RWPE2 (cell line): ENCODE measurements at regions not wholly inside any gene's neighbourhood (a gene's known extent, or its start where the extent isn't known, plus 50 kb on each side); places are given as distances from the start of the nearest gene placed in this dataset.

Source experiments
- ATAC-seq: fragments of 200-7000 bp; cut with Tn5 transposase; 3 replicates; pipeline ENCODE4 v1.9.1; 2021; ENCODE audit warnings: low read depth
- DNase-seq: peaks from one replicate; pipeline ENCODE4 v3.0.0-alpha.2; 2020; ENCODE audit warnings: low spot score
- H3K27ac ChIP-seq: fragments of 450-650 bp; 2 replicates; pipeline ENCODE4 v1.5.1; 2017; ENCODE audit warnings: mild to moderate bottlenecking; ENCODE audit not compliant: poor library complexity, severe bottlenecking
- H3K27me3 ChIP-seq: fragments of 250-450 bp; sonication (Bioruptor Pico); 2 replicates; pipeline ENCODE4 v1.5.1; 2021; ENCODE audit warnings: mild to moderate bottlenecking, moderate library complexity; ENCODE audit not compliant: insufficient read depth, poor library complexity, severe bottlenecking
- H3K36me3 ChIP-seq: fragments of 250-450 bp; sonication (Bioruptor Pico); 2 replicates; pipeline ENCODE4 v1.5.1; 2020; ENCODE audit warnings: low read depth, mild to moderate bottlenecking, moderate library complexity
- H3K4me1 ChIP-seq: fragments of 250-450 bp; sonication (Bioruptor Pico); 2 replicates; pipeline ENCODE4 v1.5.1; 2021; ENCODE audit warnings: mild to moderate bottlenecking, moderate library complexity; ENCODE audit not compliant: insufficient read depth, poor library complexity, severe bottlenecking
- H3K4me3 ChIP-seq: fragments of 250-450 bp; sonication (Bioruptor Pico); 2 replicates; pipeline ENCODE4 v1.5.1; 2021; ENCODE audit warnings: mild to moderate bottlenecking, moderate library complexity; ENCODE audit not compliant: severe bottlenecking
- H3K9me3 ChIP-seq: fragments of 250-450 bp; sonication (Bioruptor Pico); 2 replicates; pipeline ENCODE4 v1.5.1; 2021; ENCODE audit warnings: mild to moderate bottlenecking, moderate library complexity; ENCODE audit not compliant: severe bottlenecking
- CTCF ChIP-seq: fragments of 450-650 bp; IDR thresholded peaks from one replicate; pipeline ENCODE4 v1.5.1; 2017; ENCODE audit warnings: mild to moderate bottlenecking, moderate library complexity; ENCODE audit not compliant: poor library complexity, severe bottlenecking

GRCh38 chrY:12087325-12087724, 613.7 kb upstream of the USP9Y start:
- Histone ChIP-seq H3K4me1 (no peaks in the 10 kb centered on the region), H3K9me3 (no peaks in the 10 kb centered on the region), H3K4me3 (no peak overlapping the region), H3K36me3 (no peaks in the 10 kb centered on the region), H3K27me3 (no peaks in the 10 kb centered on the region), H3K27ac (no peak overlapping the region)
- DNase-seq (no peak), ATAC-seq (peak; percentile 59; the same call in 2 of the 3 replicates)
- no peak for TF ChIP-seq CTCF
